Hepatocyte (in vitro differentiated cells): ENCODE measurements at regions not wholly inside any gene's neighbourhood (a gene's known extent, or its start where the extent isn't known, plus 50 kb on each side); places are given as distances from the start of the nearest gene placed in this dataset.

Experiments
- DNase-seq: peaks from one replicate; pipeline ENCODE4 v3.0.0-alpha.2; 2016; ENCODE audit warnings: low spot score
- H2AFZ ChIP-seq: fragments of 200-600 bp; sonication (generic); 2 replicates; pipeline ENCODE4 v1.6.0; 2016; ENCODE audit warnings: antibody characterized with exemption, mild to moderate bottlenecking
- H3K27ac ChIP-seq: fragments of 200-600 bp; sonication (generic); 2 replicates; pipeline ENCODE4 v1.5.1; 2016; ENCODE audit warnings: mild to moderate bottlenecking
- H3K27me3 ChIP-seq: fragments of 200-600 bp; sonication (generic); 2 replicates; pipeline ENCODE4 v1.6.1; 2016
- H3K36me3 ChIP-seq: fragments of 200-600 bp; sonication (generic); replicated peaks from 2 replicates; pipeline ENCODE4 v1.5.1; 2016; ENCODE audit warnings: low read depth; ENCODE audit not compliant: insufficient read depth
- H3K4me1 ChIP-seq: fragments of 200-600 bp; sonication (generic); 2 replicates; pipeline ENCODE4 v1.5.1; 2016; ENCODE audit warnings: mild to moderate bottlenecking, moderate library complexity; ENCODE audit not compliant: insufficient read depth
- H3K4me2 ChIP-seq: fragments of 200-600 bp; sonication (generic); 2 replicates; pipeline ENCODE4 v1.6.0; 2016
- H3K4me3 ChIP-seq: fragments of 200-600 bp; sonication (generic); 2 replicates; pipeline ENCODE4 v1.5.1; 2016; ENCODE audit warnings: mild to moderate bottlenecking
- H3K79me2 ChIP-seq: fragments of 200-600 bp; sonication (generic); 2 replicates; pipeline ENCODE4 v1.6.0; 2017; ENCODE audit warnings: mild to moderate bottlenecking
- H3K9me2 ChIP-seq: fragments of 200-600 bp; sonication (generic); replicated peaks from 2 replicates; pipeline ENCODE4 v1.6.0; 2017; ENCODE audit warnings: mild to moderate bottlenecking; ENCODE audit not compliant: insufficient read depth
- H3K9me3 ChIP-seq: fragments of 200-600 bp; sonication (generic); 2 replicates; pipeline ENCODE4 v1.5.1; 2016; ENCODE audit warnings: low read depth, mild to moderate bottlenecking
- H4K20me1 ChIP-seq: fragments of 200-600 bp; sonication (generic); 2 replicates; pipeline ENCODE4 v1.6.0; 2016; ENCODE audit warnings: mild to moderate bottlenecking; ENCODE audit not compliant: insufficient read depth, poor library complexity, severe bottlenecking
- CTCF ChIP-seq: fragments of 200-600 bp; sonication (generic); IDR thresholded peaks from 2 replicates; pipeline ENCODE4 v1.5.1; 2016; ENCODE audit warnings: antibody characterized with exemption, mild to moderate bottlenecking; ENCODE audit not compliant: poor library complexity
- EZH2 ChIP-seq: fragments of 200-600 bp; sonication (generic); IDR thresholded peaks from 2 replicates; pipeline ENCODE4 v1.6.1; 2016; ENCODE audit warnings: antibody characterized with exemption, mild to moderate bottlenecking, borderline replicate concordance
- EZH2phosphoT487 ChIP-seq: fragments of 200-600 bp; sonication (generic); IDR thresholded peaks from one replicate; pipeline ENCODE4 v1.6.1; 2018; ENCODE audit warnings: antibody characterized with exemption, mild to moderate bottlenecking, low read depth, moderate library complexity; ENCODE audit not compliant: unreplicated experiment, severe bottlenecking
- WGBS: methylation state at CpG from one replicate; pipeline ENCODE4 v1.1.6; 2016; ENCODE audit warnings: low lambda C conversion rate; ENCODE audit errors: missing lambda C conversion rate; 5-methylcytosine and 5-hydroxymethylcytosine counted together

GRCh38 chr3:6281662-6282061 lies 579.3 kb upstream of the GRM7 start:
- Histone ChIP-seq H3K4me3 (no peak overlapping the region), H3K4me1 (no peaks in the 10 kb centered on the region), H3K9me2 (no peaks in the 10 kb centered on the region), H2AFZ (no peak overlapping the region), H3K9me3 (no peaks in the 10 kb centered on the region), H3K79me2 (no peaks in the 10 kb centered on the region), H4K20me1 (no peaks in the 10 kb centered on the region), H3K4me2 (no peak overlapping the region), H3K27me3 (no peaks in the 10 kb centered on the region), H3K27ac (no peak overlapping the region), H3K36me3 (no peaks in the 10 kb centered on the region)
- TF ChIP-seq EZH2phosphoT487 (no peak), CTCF (no peak)
- no peak for DNase-seq

GRCh38 chr3:6282918-6283317 lies 578.0 kb upstream of the GRM7 start:
- H3K27ac ChIP-seq = no peak overlapping the region
- no peak overlapping the region for H3K4me2 ChIP-seq
- no peak for TF ChIP-seq CTCF
- TF ChIP-seq EZH2phosphoT487 = no peak
- TF ChIP-seq EZH2 = no peak
- H3K4me1 ChIP-seq = no peaks in the 10 kb centered on the region
- no peak overlapping the region for H2AFZ ChIP-seq
- H4K20me1 ChIP-seq = no peaks in the 10 kb centered on the region
- H3K9me3 ChIP-seq = no peaks in the 10 kb centered on the region
- no peaks in the 10 kb centered on the region for H3K9me2 ChIP-seq
- 88% methylated on average over 4 of the region's 4 CpGs for WGBS
- no peaks in the 10 kb centered on the region for H3K79me2 ChIP-seq
- no peak for DNase-seq
- H3K27me3 ChIP-seq = no peaks in the 10 kb centered on the region
- H3K36me3 ChIP-seq = no peaks in the 10 kb centered on the region
- H3K4me3 ChIP-seq = no peak overlapping the region

GRCh38 chr3:6287088-6287875 lies 573.6 kb upstream of the GRM7 start:
- Histone ChIP-seq H3K9me2 (no peaks in the 10 kb centered on the region), H3K79me2 (no peaks in the 10 kb centered on the region), H3K36me3 (no peaks in the 10 kb centered on the region), H3K4me3 (no peak overlapping the region), H3K27ac (no peak overlapping the region), H4K20me1 (no peaks in the 10 kb centered on the region), H3K27me3 (no peaks in the 10 kb centered on the region), H2AFZ (no peak overlapping the region), H3K9me3 (no peaks in the 10 kb centered on the region), H3K4me2 (no peak overlapping the region), H3K4me1 (no peaks in the 10 kb centered on the region)
- no peak for DNase-seq
- no peak for TF ChIP-seq CTCF
- TF ChIP-seq EZH2 = no peak
- no peak for TF ChIP-seq EZH2phosphoT487
- WGBS = 98% methylated on average over 5 of the region's 5 CpGs
